ENCODE measurements at regions not wholly inside any gene's neighbourhood (a gene's known extent, or its start where the extent isn't known, plus 50 kb on each side); places are given as distances from the start of the nearest gene placed in this dataset.

DNA sequence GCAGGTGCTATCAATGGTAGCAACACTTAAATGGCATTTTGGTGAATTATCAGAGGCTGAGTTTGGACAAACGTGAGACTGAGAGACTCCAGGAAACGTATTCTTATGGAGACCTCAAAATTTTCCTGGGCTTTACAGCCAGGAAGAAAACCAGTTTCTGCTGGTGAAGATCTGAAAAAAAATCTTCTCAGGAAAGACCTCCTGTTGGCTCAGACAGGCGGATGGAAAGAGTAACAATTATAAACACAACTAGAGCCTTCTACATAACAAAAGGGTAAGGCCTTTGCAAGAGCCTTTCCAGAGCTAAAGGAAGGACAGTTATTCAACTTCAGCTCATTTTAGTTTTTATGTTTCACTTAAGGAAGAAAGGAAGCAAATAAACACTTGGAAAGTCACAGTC is 274.4 kb downstream of the THBS2 start:
- TF ChIP-seq, protein P1, sequence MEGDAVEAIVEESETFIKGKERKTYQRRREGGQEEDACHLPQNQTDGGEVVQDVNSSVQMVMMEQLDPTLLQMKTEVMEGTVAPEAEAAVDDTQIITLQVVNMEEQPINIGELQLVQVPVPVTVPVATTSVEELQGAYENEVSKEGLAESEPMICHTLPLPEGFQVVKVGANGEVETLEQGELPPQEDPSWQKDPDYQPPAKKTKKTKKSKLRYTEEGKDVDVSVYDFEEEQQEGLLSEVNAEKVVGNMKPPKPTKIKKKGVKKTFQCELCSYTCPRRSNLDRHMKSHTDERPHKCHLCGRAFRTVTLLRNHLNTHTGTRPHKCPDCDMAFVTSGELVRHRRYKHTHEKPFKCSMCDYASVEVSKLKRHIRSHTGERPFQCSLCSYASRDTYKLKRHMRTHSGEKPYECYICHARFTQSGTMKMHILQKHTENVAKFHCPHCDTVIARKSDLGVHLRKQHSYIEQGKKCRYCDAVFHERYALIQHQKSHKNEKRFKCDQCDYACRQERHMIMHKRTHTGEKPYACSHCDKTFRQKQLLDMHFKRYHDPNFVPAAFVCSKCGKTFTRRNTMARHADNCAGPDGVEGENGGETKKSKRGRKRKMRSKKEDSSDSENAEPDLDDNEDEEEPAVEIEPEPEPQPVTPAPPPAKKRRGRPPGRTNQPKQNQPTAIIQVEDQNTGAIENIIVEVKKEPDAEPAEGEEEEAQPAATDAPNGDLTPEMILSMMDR (IDR thresholded peaks at IDR 0.05) = no peak
- TF ChIP-seq POLR2A (IDR thresholded peaks at IDR 0.05) = no peak
- TF ChIP-seq POLR2AphosphoS5 (IDR thresholded peaks at IDR 0.05) = no peak
- TF ChIP-seq EP300 (IDR thresholded peaks at IDR 0.05) = no peak

All from gastroesophageal sphincter (tissue), 3 donors.